Body of pancreas (tissue), 4 donors: ENCODE measurements at regions not wholly inside any gene's neighbourhood (a gene's known extent, or its start where the extent isn't known, plus 50 kb on each side); places are given as distances from the start of the nearest gene placed in this dataset.

ENCODE experiments used
- ATAC-seq: fragments of 150-250 bp; one replicate; pipeline ENCODE4 v1.9.1; 2016
- DNase-seq, 4 donors: peaks; one replicate each; pipeline ENCODE4 v3.0.0-alpha.2; 2019
- H3K27ac ChIP-seq, 4 donors: fragments of 200-600 bp; sonication (generic); 1 replicate in 3 of 4; 2 replicates in 1 of 4; pipeline versions ENCODE4 v1.5.1 to v1.6.1; 2016 to 2019; ENCODE audit warnings: mild to moderate bottlenecking in 1 of 4, mixed read lengths in 1 of 4, moderate library complexity in 1 of 4
- H3K27me3 ChIP-seq, 2 donors: fragments of 200-600 bp; sonication (generic); one replicate each; pipeline ENCODE4 v1.6.0; 2016; ENCODE audit warnings: mild to moderate bottlenecking in 1 of 2
- H3K36me3 ChIP-seq, 2 donors: fragments of 200-600 bp; sonication (generic); replicated peaks in 1 of 2; 2 replicates each; pipeline ENCODE4 v1.5.1; 2016; ENCODE audit warnings: low read depth in 2 of 2; ENCODE audit not compliant: insufficient read depth in 1 of 2
- H3K4me1 ChIP-seq: fragments of 200-600 bp; sonication (generic); one replicate; pipeline ENCODE4 v1.6.0; 2016
- H3K4me3 ChIP-seq, 2 donors: fragments of 200-600 bp; sonication (generic); 1 replicate in 1 of 2; 2 replicates in 1 of 2; pipeline ENCODE4 v1.5.1; 2016 to 2019
- H3K9me3 ChIP-seq, 3 donors: fragments of 200-600 bp; sonication (generic); 1 replicate in 2 of 3; 2 replicates in 1 of 3; pipeline ENCODE4 v1.5.1; 2016
- CTCF ChIP-seq, 7 experiments: fragments of 450-650 bp in 4 of 7; fragments of 200-600 bp in 3 of 7; sonication (generic) in 3 of 7; IDR thresholded peaks; one replicate each; pipeline ENCODE4 v1.5.1; 2016 to 2019; ENCODE audit warnings: antibody characterized with exemption in 7 of 7
- POLR2A ChIP-seq, 3 donors: fragments of 450-650 bp; IDR thresholded peaks; one replicate each; pipeline ENCODE4 v1.6.1; 2016; ENCODE audit warnings: antibody characterized with exemption in 3 of 3, mild to moderate bottlenecking in 2 of 3
- WGBS, 2 donors: methylation state at CpG; one replicate each; pipeline ENCODE4 v1.1.5; 2017; 5-methylcytosine and 5-hydroxymethylcytosine counted together
- intact Hi-C: fragments of 100-400 bp; cut with DNase I; formaldehyde crosslinking; loops from one replicate; pipeline ENCODE4 v1.15.1; 2023

GRCh38 chr12:123071099-123071800, 79.6 kb downstream of the PITPNM2 start:
- no peaks in the 10 kb centered on the region for H3K27me3 ChIP-seq
- H3K36me3 ChIP-seq, result no peaks in the 10 kb centered on the region
- H3K4me1 ChIP-seq, result peaks cover 20% of the 10 kb centered on the region
- no peak overlapping the region for H3K27ac ChIP-seq
- no peaks in the 10 kb centered on the region for H3K9me3 ChIP-seq
- WGBS, 2 donors, result 80 to 87% methylated on average over 6 to 14 of the region's 14 CpGs
- H3K4me3 ChIP-seq, result no peak overlapping the region
- intact Hi-C loops, result no loop called here
- ATAC-seq (no peak), DNase-seq (no peak)
- TF ChIP-seq CTCF (IDR thresholded peaks at IDR 0.05), result no peak
- no peak for TF ChIP-seq POLR2A (IDR thresholded peaks at IDR 0.05)

DNA sequence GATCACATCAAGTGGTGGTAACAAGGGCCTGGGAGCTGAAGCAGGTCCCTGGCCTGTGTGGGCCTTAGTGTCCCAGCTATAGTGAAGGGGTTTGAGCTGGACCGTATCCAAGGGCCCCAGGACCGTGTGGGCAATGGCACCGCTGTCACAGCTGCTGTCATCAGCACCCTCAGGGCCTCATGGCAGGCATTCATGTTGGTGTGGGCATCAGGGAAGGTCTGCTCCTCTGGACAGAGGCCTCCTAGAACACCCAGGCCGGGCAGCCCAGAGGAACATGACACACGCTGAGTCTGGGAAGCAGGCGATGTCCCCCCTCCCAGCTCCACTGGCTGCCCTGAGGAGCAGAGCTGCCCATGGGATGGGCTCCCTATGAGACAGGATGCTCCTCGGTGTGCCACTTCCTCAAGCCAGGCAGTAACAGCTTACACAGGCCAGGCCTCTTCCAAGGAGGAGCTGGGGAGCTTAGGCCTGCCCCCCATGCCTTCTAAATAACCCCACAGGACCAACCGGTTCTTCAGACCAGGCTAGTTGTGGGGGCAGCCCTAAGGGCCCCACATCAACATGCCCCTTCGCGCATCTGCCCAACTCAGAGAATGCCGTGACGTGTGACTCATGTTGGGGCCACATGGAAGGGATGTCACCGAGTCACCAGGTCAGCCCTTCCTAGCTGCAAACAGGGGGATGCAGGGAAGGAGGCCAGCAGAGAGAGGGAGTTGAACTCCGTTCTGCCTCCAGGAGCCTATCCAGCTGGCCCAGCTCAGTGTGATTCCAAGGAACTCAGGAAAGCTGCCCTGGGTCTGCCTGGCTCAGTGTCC, 80.4 kb downstream of the PITPNM2 start:
- H3K36me3 ChIP-seq, result no peaks in the 10 kb centered on the region
- intact Hi-C loops, result no loop called here
- H3K27ac ChIP-seq, result peak overlapping the region in 3 of 4 donors; percentile 20 to 58 (median 55)
- no peaks in the 10 kb centered on the region for H3K9me3 ChIP-seq
- DNase-seq, result no peak
- peak; percentile 5 for ATAC-seq
- H3K27me3 ChIP-seq, result no peaks in the 10 kb centered on the region
- peaks cover 20% of the 10 kb centered on the region for H3K4me1 ChIP-seq
- no peak for TF ChIP-seq CTCF (IDR thresholded peaks at IDR 0.05)
- TF ChIP-seq POLR2A (IDR thresholded peaks at IDR 0.05), result no peak
- 79 to 100% methylated on average over 4 to 13 of the region's 14 CpGs for WGBS, 2 donors
- no peak overlapping the region for H3K4me3 ChIP-seq

- no peak for TF ChIP-seq POLR2A (IDR thresholded peaks at IDR 0.05)
- TF ChIP-seq CTCF (IDR thresholded peaks at IDR 0.05), result no peak
Observed at GRCh38 chr12:123069436-123070266, 81.2 kb downstream of the PITPNM2 start.

GRCh38 chr12:123067654-123068053, 83.2 kb downstream of the PITPNM2 start:
- no peak overlapping the region for H3K4me3 ChIP-seq
- H3K4me1 ChIP-seq, result peaks cover 46% of the 10 kb centered on the region
- 71 to 83% methylated on average over 1 to 5 of the region's 5 CpGs for WGBS, 2 donors
- H3K27me3 ChIP-seq, result no peaks in the 10 kb centered on the region
- no peak for DNase-seq
- H3K27ac ChIP-seq, result no peak overlapping the region
- TF ChIP-seq CTCF (IDR thresholded peaks at IDR 0.05), result no peak
- no peak for TF ChIP-seq POLR2A (IDR thresholded peaks at IDR 0.05)
- H3K9me3 ChIP-seq, result no peaks in the 10 kb centered on the region
- H3K36me3 ChIP-seq, result no peaks in the 10 kb centered on the region
- no peak for ATAC-seq
- intact Hi-C loops, result no loop called here

More at GRCh38 chr12:123069436-123070266, 81.2 kb downstream of the PITPNM2 start:
- H3K4me3 ChIP-seq, result no peak overlapping the region
- H3K9me3 ChIP-seq, result no peaks in the 10 kb centered on the region
- peak overlapping the region in 3 of 4 donors; percentile 20 to 58 (median 55) for H3K27ac ChIP-seq
- no peaks in the 10 kb centered on the region for H3K36me3 ChIP-seq
- no peaks in the 10 kb centered on the region for H3K27me3 ChIP-seq
- intact Hi-C loops, result no loop called here
- peak in 2 of 4 donors; percentile 31 to 43 for DNase-seq
- WGBS, 2 donors, result 14 to 25% methylated on average over 7 to 12 of the region's 12 CpGs
- peak; percentile 38 for ATAC-seq
- peaks cover 26% of the 10 kb centered on the region for H3K4me1 ChIP-seq
